ENCODE measurements at regions not wholly inside any gene's neighbourhood (a gene's known extent, or its start where the extent isn't known, plus 50 kb on each side); places are given as distances from the start of the nearest gene placed in this dataset.
"Not testable (repeated sequence)": the region's sequence is repeated elsewhere in the genome, so short reads cannot be mapped to it uniquely, and the experiment has no call there.

DNA sequence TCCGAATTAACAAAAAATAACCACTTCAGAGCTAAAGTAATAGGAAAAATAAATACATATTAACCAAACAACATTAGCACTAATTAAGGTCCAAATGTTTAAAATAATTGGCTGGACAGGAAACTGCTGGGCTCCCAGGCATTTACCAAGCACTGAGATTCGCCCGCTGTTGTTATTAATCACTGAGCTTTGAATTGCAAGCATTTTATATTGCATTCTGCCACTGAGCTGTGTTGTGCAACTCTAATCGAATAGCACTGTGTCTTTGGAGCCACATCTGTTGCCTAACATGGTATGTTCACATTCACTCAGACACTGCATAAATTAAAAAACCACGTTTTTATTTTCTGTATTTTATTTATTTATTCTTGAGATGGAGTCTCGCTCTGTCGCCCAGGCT lies 88.9 kb downstream of the SOWAHC start:
- Histone ChIP-seq H3K27ac (ENCODE audit: insufficient read depth, low read depth, low read length, poor library complexity, severe bottlenecking) (no peak overlapping the region), H3K36me3 (ENCODE audit: control insufficient read depth, insufficient read depth, low read length) (no peaks in the 10 kb centered on the region), H3K4me3 (ENCODE audit: insufficient read depth, low read depth, low read length) (no peak overlapping the region), H3K9me3 (ENCODE audit: control insufficient read depth, low read length) (no peaks in the 10 kb centered on the region), H3K4me1 (ENCODE audit: control insufficient read depth, insufficient read depth, low read length) (peaks cover 18% of the 10 kb centered on the region), H3K27me3 (ENCODE audit: control insufficient read depth, insufficient read depth, low read length, poor library complexity, severe bottlenecking) (no peaks in the 10 kb centered on the region)
- 95% methylated on average over 6 to 7 of the region's 7 CpGs for WGBS, 2 experiments

DNA sequence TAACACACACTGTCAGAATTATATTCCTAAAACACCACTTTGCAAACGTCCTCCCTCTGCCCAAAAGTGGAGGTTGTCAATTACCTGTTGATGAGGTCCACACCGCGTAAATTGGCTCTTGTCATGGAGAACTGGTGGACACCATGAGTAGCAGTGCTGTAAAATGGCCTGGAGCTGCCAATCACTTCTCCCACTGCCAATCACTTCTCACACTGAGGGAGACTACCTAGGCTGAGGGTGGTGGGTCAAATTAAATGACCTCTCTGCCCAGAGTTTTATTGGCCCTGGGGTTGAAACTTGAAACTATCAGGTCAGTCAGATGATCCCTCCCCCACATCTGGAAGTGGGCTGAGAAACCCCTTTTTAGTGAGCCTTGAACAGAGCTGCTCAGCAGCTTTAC lies 89.6 kb downstream of the SOWAHC start:
- Histone ChIP-seq H3K27me3 (ENCODE audit: control insufficient read depth, insufficient read depth, low read length, poor library complexity, severe bottlenecking) (no peaks in the 10 kb centered on the region), H3K4me1 (ENCODE audit: control insufficient read depth, insufficient read depth, low read length) (peaks cover 18% of the 10 kb centered on the region), H3K4me3 (ENCODE audit: insufficient read depth, low read depth, low read length) (no peak overlapping the region), H3K36me3 (ENCODE audit: control insufficient read depth, insufficient read depth, low read length) (no peaks in the 10 kb centered on the region), H3K27ac (ENCODE audit: insufficient read depth, low read depth, low read length, poor library complexity, severe bottlenecking) (no peak overlapping the region), H3K9me3 (ENCODE audit: control insufficient read depth, low read length) (no peaks in the 10 kb centered on the region)
- WGBS, 2 experiments, result 83 to 85% methylated on average over 3 of the region's 3 CpGs

DNA sequence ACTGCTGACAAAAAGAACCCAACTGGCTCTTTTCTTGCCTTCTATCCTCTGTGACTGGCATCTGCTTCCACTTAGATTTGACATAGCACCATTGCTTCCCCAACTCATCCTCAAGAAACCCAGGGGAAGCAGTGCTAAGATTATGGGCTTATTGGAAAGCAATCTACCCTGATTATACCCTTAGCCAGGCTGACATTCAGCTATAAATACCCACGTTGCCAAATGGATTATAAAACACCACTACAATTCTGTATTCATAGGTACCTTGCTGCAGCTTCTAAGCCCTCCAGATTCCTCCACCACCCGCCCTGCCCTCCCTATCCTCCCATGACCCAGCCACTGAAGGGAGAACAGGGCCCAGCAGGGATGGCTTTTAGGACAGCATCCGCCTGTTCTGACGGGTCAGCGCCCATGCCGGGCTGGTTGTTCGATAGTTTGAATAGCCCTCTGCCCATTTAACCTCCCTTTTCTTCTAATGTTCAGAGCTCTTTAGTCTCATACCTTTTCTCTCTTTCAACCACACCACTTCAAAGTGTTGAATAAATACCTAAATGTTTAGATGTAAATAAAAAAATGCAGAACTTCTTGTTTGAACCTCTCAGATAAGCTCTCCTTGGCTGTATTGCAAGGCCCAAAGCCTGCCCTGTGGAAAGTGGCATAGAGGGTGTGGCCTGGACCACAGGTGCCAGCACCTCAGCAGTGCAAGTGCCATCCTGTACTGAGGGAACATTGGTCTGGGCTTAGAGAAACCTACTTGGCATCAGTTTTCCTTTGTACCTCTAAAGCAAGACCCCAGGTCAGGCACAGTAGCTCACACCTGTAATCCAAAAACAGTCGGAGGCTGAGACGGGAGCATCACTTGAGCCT lies 86.6 kb upstream of the RGPD5 start:
- Histone ChIP-seq H3K4me1 (ENCODE audit: control insufficient read depth, insufficient read depth, low read length) (no peaks in the 10 kb centered on the region), H3K36me3 (ENCODE audit: control insufficient read depth, insufficient read depth, low read length) (no peaks in the 10 kb centered on the region), H3K27ac (ENCODE audit: insufficient read depth, low read depth, low read length, poor library complexity, severe bottlenecking) (no peak overlapping the region), H3K4me3 (ENCODE audit: insufficient read depth, low read depth, low read length) (no peak overlapping the region), H3K27me3 (ENCODE audit: control insufficient read depth, insufficient read depth, low read length, poor library complexity, severe bottlenecking) (no peaks in the 10 kb centered on the region), H3K9me3 (ENCODE audit: control insufficient read depth, low read length) (no peaks in the 10 kb centered on the region)
- 84 to 92% methylated on average over 9 of the region's 9 CpGs for WGBS, 2 experiments

DNA sequence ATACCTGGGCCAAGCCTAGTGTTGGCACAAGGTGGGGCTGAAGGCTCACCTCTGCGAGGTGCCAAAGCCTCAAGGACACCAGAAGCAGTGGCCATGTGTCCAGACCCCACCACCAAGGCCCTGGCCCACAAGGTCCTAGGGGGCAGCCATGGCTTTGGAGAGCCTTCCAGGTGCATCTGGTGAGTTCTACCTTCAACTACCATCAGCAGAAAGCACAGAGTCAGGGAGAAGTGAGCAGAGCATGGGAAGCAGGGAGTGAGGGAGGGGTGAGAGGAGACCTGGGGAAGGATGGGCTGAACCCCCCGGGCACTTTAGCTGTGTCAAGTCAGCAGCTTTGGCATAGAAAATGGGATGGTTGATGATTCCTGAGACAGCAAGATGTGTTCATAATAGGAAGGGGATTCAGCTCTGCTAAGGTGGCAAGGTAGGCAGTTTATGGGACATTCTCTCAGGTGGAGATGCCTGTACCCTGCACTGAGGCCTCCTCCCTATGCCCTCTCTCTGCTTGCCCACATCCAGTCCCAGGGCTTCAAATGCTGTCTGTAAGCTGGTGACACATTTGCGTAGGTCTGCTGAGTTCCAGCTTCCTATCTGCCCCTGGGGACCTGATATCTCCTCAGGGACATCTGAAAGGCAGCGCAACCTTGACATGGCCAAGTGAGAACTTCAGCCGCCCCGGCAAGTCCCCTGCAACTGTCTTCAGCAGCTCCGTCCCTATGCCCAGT lies 83.4 kb upstream of the RGPD5 start:
- Histone ChIP-seq H3K9me3 (ENCODE audit: control insufficient read depth, low read length) (no peaks in the 10 kb centered on the region), H3K4me3 (ENCODE audit: insufficient read depth, low read depth, low read length) (no peak overlapping the region), H3K36me3 (ENCODE audit: control insufficient read depth, insufficient read depth, low read length) (no peaks in the 10 kb centered on the region), H3K27me3 (ENCODE audit: control insufficient read depth, insufficient read depth, low read length, poor library complexity, severe bottlenecking) (no peaks in the 10 kb centered on the region), H3K4me1 (ENCODE audit: control insufficient read depth, insufficient read depth, low read length) (no peaks in the 10 kb centered on the region), H3K27ac (ENCODE audit: insufficient read depth, low read depth, low read length, poor library complexity, severe bottlenecking) (no peak overlapping the region)
- WGBS, 2 experiments, result 93 to 95% methylated on average over 7 of the region's 7 CpGs

DNA sequence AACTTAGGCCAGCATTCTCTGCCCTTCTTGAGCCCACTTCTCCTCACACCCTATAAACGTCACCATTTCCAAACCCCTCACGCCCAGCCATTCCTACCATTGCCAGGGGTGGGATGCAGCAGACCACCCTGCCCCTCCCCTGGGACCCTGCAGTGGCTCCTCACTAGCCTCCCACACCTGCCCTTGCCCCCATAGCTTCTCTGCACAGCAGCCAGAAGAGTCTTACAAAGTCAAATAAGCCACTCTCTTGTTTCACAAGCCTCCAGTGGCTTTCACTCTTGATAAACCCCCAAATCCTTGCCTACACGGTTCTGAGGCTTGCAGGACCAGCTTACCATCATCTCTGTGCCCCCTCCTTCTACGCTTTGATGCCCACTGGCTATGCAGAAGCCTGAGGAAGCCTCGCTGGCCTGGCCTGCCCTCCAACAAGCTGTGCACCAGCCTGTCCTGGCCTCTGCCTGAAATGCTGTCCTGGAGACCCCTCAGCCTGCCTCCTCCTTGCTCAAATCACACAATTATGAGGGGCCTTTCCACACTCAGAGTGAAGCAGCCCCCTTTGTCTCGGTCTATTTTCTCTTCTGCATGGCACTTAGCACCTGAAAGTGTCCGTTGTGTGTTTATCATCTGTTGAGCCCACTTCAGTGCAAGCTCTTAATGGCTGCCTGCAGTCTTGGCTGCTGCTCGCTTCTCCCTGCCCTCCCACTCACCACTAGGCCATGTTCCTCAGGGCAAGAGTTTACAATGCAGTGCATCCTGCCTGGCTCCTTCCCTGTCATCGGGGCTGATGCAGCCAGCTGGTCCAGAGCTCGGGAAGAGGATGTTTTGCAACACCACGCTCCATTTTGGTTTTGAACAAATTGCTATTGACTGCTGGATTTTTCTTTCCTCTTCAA lies 82.6 kb upstream of the RGPD5 start:
- no peaks in the 10 kb centered on the region for H3K27me3 ChIP-seq (ENCODE audit: control insufficient read depth, insufficient read depth, low read length, poor library complexity, severe bottlenecking)
- 82 to 83% methylated on average over 11 of the region's 11 CpGs for WGBS, 2 experiments

DNA sequence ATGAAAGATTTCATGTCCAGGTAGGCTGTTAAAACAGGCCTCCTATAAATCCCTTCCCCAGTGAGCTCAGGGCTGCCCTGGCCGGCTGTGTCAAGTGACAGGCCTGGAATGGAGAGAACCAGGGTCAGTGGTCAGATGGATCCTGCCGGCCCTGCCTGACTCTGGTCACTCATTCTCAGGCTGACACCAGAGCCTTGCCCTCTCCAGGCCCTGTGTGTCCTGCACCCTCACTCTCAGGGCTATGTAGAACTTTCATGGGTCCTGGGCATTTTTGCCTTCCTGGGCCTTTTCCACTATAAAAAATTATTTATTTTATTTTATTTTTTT lies 82.0 kb upstream of the RGPD5 start:
- H3K4me1 ChIP-seq (ENCODE audit: control insufficient read depth, insufficient read depth, low read length), result no peaks in the 10 kb centered on the region
- H3K4me3 ChIP-seq (ENCODE audit: insufficient read depth, low read depth, low read length), result no peak overlapping the region
- H3K36me3 ChIP-seq (ENCODE audit: control insufficient read depth, insufficient read depth, low read length), result no peaks in the 10 kb centered on the region
- no peaks in the 10 kb centered on the region for H3K9me3 ChIP-seq (ENCODE audit: control insufficient read depth, low read length)
- no peaks in the 10 kb centered on the region for H3K27me3 ChIP-seq (ENCODE audit: control insufficient read depth, insufficient read depth, low read length, poor library complexity, severe bottlenecking)
- WGBS, 2 experiments, result 89 to 92% methylated on average over 2 of the region's 2 CpGs
- H3K27ac ChIP-seq (ENCODE audit: insufficient read depth, low read depth, low read length, poor library complexity, severe bottlenecking), result no peak overlapping the region

More for the DNA sequence above, 82.6 kb upstream of the RGPD5 start:
- no peak overlapping the region for H3K27ac ChIP-seq (ENCODE audit: insufficient read depth, low read depth, low read length, poor library complexity, severe bottlenecking)
- H3K36me3 ChIP-seq (ENCODE audit: control insufficient read depth, insufficient read depth, low read length), result no peaks in the 10 kb centered on the region
- no peaks in the 10 kb centered on the region for H3K9me3 ChIP-seq (ENCODE audit: control insufficient read depth, low read length)
- no peaks in the 10 kb centered on the region for H3K4me1 ChIP-seq (ENCODE audit: control insufficient read depth, insufficient read depth, low read length)
- no peak overlapping the region for H3K4me3 ChIP-seq (ENCODE audit: insufficient read depth, low read depth, low read length)

DNA sequence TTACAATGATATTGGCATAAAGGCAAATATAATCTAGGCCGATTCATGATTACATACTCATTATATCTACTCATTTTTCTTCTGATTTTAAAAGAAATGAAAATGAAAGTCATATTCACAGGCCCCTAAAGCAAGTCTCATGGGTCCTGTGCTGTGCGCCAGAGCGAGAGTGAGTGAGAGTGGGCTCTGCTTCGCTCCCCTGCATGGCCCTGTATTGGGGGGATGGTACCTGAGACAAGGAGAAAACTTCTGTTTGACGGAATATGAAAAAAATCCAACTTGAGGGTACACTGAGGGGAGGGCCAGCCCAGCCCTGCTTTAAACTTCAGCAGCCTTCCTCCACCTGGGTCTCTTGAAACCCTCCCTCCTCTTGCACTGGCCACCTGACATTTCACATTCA lies 81.4 kb upstream of the RGPD5 start:
- Histone ChIP-seq H3K27ac (ENCODE audit: insufficient read depth, low read depth, low read length, poor library complexity, severe bottlenecking) (no peak overlapping the region), H3K27me3 (ENCODE audit: control insufficient read depth, insufficient read depth, low read length, poor library complexity, severe bottlenecking) (no peaks in the 10 kb centered on the region), H3K4me1 (ENCODE audit: control insufficient read depth, insufficient read depth, low read length) (no peaks in the 10 kb centered on the region), H3K4me3 (ENCODE audit: insufficient read depth, low read depth, low read length) (no peak overlapping the region), H3K9me3 (ENCODE audit: control insufficient read depth, low read length) (no peaks in the 10 kb centered on the region), H3K36me3 (ENCODE audit: control insufficient read depth, insufficient read depth, low read length) (no peaks in the 10 kb centered on the region)
- 98 to 99% methylated on average over 4 to 5 of the region's 5 CpGs for WGBS, 2 experiments

DNA sequence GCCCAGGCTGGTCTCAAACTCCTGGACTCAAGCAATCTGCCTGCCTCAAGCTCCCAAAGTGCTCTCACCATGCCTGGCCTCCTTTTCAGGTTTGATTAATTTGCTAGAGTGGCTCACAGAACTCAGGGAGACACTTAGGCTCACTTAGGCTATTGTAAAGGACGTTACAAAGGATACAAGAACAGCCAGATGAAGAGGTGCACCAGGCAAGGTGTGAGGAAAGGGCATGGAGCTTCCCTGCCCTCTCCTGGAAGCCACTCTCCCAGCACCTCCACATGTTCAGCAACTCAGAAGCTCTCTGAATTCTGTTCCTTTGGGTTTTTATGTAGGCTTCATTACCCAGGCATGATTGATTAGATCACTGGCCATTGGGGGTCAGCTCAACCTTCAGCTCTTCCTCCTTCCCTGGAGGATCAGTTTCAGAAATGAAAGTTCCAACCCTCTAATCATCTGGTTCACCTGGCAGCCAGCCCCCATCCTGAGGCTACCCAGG lies 78.7 kb upstream of the RGPD5 start:
- 25 to 47% methylated on average over 1 of the region's 1 CpG for WGBS, 2 experiments
- no peak overlapping the region for H3K27ac ChIP-seq (ENCODE audit: insufficient read depth, low read depth, low read length, poor library complexity, severe bottlenecking)
- H3K4me3 ChIP-seq (ENCODE audit: insufficient read depth, low read depth, low read length), result no peak overlapping the region
- H3K36me3 ChIP-seq (ENCODE audit: control insufficient read depth, insufficient read depth, low read length), result no peaks in the 10 kb centered on the region
- H3K9me3 ChIP-seq (ENCODE audit: control insufficient read depth, low read length), result no peaks in the 10 kb centered on the region
- no peaks in the 10 kb centered on the region for H3K27me3 ChIP-seq (ENCODE audit: control insufficient read depth, insufficient read depth, low read length, poor library complexity, severe bottlenecking)
- H3K4me1 ChIP-seq (ENCODE audit: control insufficient read depth, insufficient read depth, low read length), result no peaks in the 10 kb centered on the region

DNA sequence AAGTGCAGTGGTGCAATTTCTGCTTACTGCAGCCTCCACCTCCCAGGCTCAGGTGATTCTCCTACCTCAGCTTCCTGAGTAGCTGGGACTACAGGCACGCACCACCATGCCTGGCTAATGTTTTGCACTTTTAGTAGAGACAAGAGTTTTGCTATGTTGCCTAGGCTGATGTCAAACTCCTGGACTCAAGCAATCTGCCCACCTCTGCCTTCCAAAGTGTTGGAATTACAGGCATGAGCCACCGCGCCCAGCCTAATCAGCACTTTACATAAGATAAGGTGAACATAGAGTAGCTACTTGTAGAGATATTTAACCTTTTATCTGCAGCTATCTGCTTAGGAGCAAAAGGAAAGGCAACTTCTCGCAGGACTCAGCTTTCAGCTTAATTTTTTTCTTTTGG lies 77.5 kb upstream of the RGPD5 start:
- H3K9me3 ChIP-seq (ENCODE audit: control insufficient read depth, low read length); H3K4me3 ChIP-seq (ENCODE audit: insufficient read depth, low read depth, low read length); H3K27ac ChIP-seq (ENCODE audit: insufficient read depth, low read depth, low read length, poor library complexity, severe bottlenecking); H3K4me1 ChIP-seq (ENCODE audit: control insufficient read depth, insufficient read depth, low read length); H3K27me3 ChIP-seq (ENCODE audit: control insufficient read depth, insufficient read depth, low read length, poor library complexity, severe bottlenecking); H3K36me3 ChIP-seq (ENCODE audit: control insufficient read depth, insufficient read depth, low read length): not testable (repeated sequence)
- WGBS, 2 experiments, result 89 to 90% methylated on average over 4 of the region's 4 CpGs

DNA sequence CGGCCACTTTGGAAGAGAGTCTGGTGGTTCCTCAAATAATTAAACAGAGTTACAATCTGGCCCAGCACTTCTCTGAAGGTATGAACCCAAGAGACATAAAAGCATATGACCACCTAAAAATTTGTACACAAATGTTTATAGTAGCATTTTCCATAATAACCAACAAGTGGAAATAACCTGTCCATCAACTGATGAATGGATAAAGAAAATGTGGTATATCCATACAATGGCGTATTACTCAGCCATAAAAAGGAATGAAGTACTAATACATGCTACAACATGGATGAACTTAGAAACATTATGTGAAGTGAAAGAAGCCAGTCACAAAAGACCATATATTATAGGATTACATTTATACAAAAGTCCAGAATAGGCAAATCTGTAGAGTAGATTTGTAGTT lies 76.0 kb upstream of the RGPD5 start:
- 88 to 90% methylated on average over 1 to 2 of the region's 2 CpGs for WGBS, 2 experiments
- H3K9me3 ChIP-seq (ENCODE audit: control insufficient read depth, low read length), result no peaks in the 10 kb centered on the region
- H3K36me3 ChIP-seq (ENCODE audit: control insufficient read depth, insufficient read depth, low read length), result no peaks in the 10 kb centered on the region
- no peak overlapping the region for H3K4me3 ChIP-seq (ENCODE audit: insufficient read depth, low read depth, low read length)
- H3K4me1 ChIP-seq (ENCODE audit: control insufficient read depth, insufficient read depth, low read length), result no peaks in the 10 kb centered on the region
- H3K27ac ChIP-seq (ENCODE audit: insufficient read depth, low read depth, low read length, poor library complexity, severe bottlenecking), result no peak overlapping the region
- no peaks in the 10 kb centered on the region for H3K27me3 ChIP-seq (ENCODE audit: control insufficient read depth, insufficient read depth, low read length, poor library complexity, severe bottlenecking)

All from ectodermal cell (in vitro differentiated cells).